K562 (cell line): ENCODE measurements at regions not wholly inside any gene's neighbourhood (a gene's known extent, or its start where the extent isn't known, plus 50 kb on each side); places are given as distances from the start of the nearest gene placed in this dataset.

ENCODE experiments used
- ATAC-seq: fragments of 200-7000 bp; cut with Tn5 transposase; 3 replicates; pipeline ENCODE4 v1.9.1; 2020; ENCODE audit warnings: moderate library complexity
- BruUV-seq: library from RNA; stranded (reverse); fragments of 400-500 nt; replicated peaks from 2 replicates; lab custom pipeline; 2021; lab: Mats Ljungman, UMichigan
- CTCF ChIA-PET: fragments of 300-600 bp; formaldehyde crosslinking; extraction: SDS; loops from one replicate; lab custom pipeline; 2021; ENCODE audit warnings: low intra/inter-chr PET ratio; lab: Yijun Ruan, JAX
- POLR2A ChIA-PET: fragments of 300-600, 350-650 bp; sonication (Branson Sonifier 250); formaldehyde crosslinking; extraction: SDS; loops from one replicate; lab custom pipeline; 2021; ENCODE audit warnings: antibody characterized with exemption, inconsistent platforms; lab: Yijun Ruan, JAX
- DNase-seq, 4 experiments: peaks; one replicate each; pipeline versions ENCODE4 v3.0.0 to v3.0.0-alpha.2; 2011 to 2018; ENCODE audit warnings: low spot score in 3 of 4, mixed read lengths in 3 of 4; ENCODE audit errors: extremely low read depth in 1 of 4
- FAIRE-seq: peaks from 2 replicates; lab custom pipeline; 2011; peaks lifted over from hg19 to GRCh38; lab: Jason Lieb, UNC
- H2AFZ ChIP-seq: 2 replicates; pipeline ENCODE4 v1.6.0; 2011; ENCODE audit warnings: low read depth, low read length, control low read depth, inconsistent platforms
- H3K27ac ChIP-seq: fragments of 200-600 bp; 3 replicates; pipeline ENCODE4 v1.8.0; 2011; ENCODE audit warnings: low read depth, mild to moderate bottlenecking, control low read depth, inconsistent platforms, low read length, moderate library complexity, mixed read lengths; ENCODE audit errors: extremely low read depth
- H3K27me3 ChIP-seq, 2 experiments: fragments of 300-600 bp in 1 of 2; 2 replicates in 1 of 2; 3 replicates in 1 of 2; pipeline versions ENCODE4 v1.6.0 to v1.8.0; 2011; ENCODE audit warnings: inconsistent platforms in 2 of 2, low read length in 2 of 2, mild to moderate bottlenecking in 1 of 2, mixed read lengths in 1 of 2, moderate library complexity in 1 of 2; ENCODE audit not compliant: control insufficient read depth in 2 of 2, insufficient read depth in 2 of 2
- H3K36me3 ChIP-seq: fragments of 300-600 bp; 3 replicates; pipeline ENCODE4 v1.8.0; 2011; ENCODE audit warnings: mild to moderate bottlenecking, low read length, inconsistent platforms; ENCODE audit not compliant: control insufficient read depth, insufficient read depth
- H3K4me1 ChIP-seq, 2 experiments: fragments of 200-600 bp in 1 of 2; replicated peaks in 1 of 2; 2 replicates in 1 of 2; 3 replicates in 1 of 2; pipeline versions ENCODE4 v1.5.1 to v1.8.0; 2011; ENCODE audit warnings: inconsistent platforms in 2 of 2, low read length in 2 of 2, mild to moderate bottlenecking in 1 of 2, mixed read lengths in 1 of 2, moderate library complexity in 1 of 2; ENCODE audit not compliant: control insufficient read depth in 2 of 2, insufficient read depth in 2 of 2
- H3K4me2 ChIP-seq: 2 replicates; pipeline ENCODE4 v1.6.1; 2011; ENCODE audit warnings: low read length, control low read depth, inconsistent platforms, mixed read lengths; ENCODE audit not compliant: insufficient read depth
- H3K4me3 ChIP-seq: fragments of 200-600 bp; sonication (generic), shearing (Covaris generic); 2 replicates; pipeline ENCODE4 v1.5.1; 2016; ENCODE audit warnings: control low read depth, inconsistent platforms
- H3K79me2 ChIP-seq: fragments of 200-600 bp; 3 replicates; pipeline ENCODE4 v1.8.0; 2011; ENCODE audit warnings: low read length, inconsistent platforms; ENCODE audit not compliant: control insufficient read depth, insufficient read depth
- H3K9ac ChIP-seq, 2 experiments: 2 replicates each; pipeline versions ENCODE4 v1.6.0 to v1.6.1; 2011; ENCODE audit warnings: low read depth in 2 of 2, low read length in 2 of 2, control low read depth in 1 of 2, inconsistent platforms in 1 of 2, mild to moderate bottlenecking in 1 of 2, mixed read lengths in 1 of 2; ENCODE audit not compliant: insufficient read depth in 1 of 2
- H3K9me1 ChIP-seq: one replicate; pipeline ENCODE4 v1.6.0; 2011; ENCODE audit warnings: inconsistent platforms, mild to moderate bottlenecking, low read length, moderate library complexity; ENCODE audit not compliant: control insufficient read depth, insufficient read depth
- H3K9me3 ChIP-seq: replicated peaks from 2 replicates; pipeline ENCODE4 v1.5.1; 2011; ENCODE audit warnings: low read depth, low read length, inconsistent platforms; ENCODE audit not compliant: control insufficient read depth, insufficient read depth
- H4K20me1 ChIP-seq: replicated peaks from 2 replicates; pipeline ENCODE4 v1.6.1; 2011; ENCODE audit warnings: low read length, inconsistent platforms, mixed read lengths; ENCODE audit not compliant: control insufficient read depth, insufficient read depth
- CEBPG ChIP-seq, 3 experiments: fragments of 200-800 bp in 1 of 3; sonication (Bioruptor generic) in 1 of 3; sonication (generic) in 1 of 3; formaldehyde crosslinking in 1 of 3; IDR thresholded peaks in 2 of 3; conservative IDR thresholded peaks in 1 of 3; 2 replicates each; pipeline versions ENCODE4 v1.6.1 to v1.8.0; 2016 to 2022; ENCODE audit warnings: missing compliant biosample characterization in 2 of 3, missing genetic modification characterization in 2 of 3, mild to moderate bottlenecking in 1 of 3, missing genetic modification reagents in 1 of 3
- ETV1 ChIP-seq: fragments of 450-650 bp; conservative IDR thresholded peaks from 2 replicates; pipeline ENCODE4 v1.6.1; 2016; ENCODE audit warnings: missing genetic modification characterization, control low read depth, low read depth, missing compliant biosample characterization
- FOSL1 ChIP-seq: fragments of 200-800 bp; sonication (Bioruptor generic); conservative IDR thresholded peaks from 2 replicates; pipeline ENCODE4 v1.6.1; 2016; ENCODE audit warnings: missing genetic modification characterization, missing compliant biosample characterization
- MEIS2 ChIP-seq: fragments of 450-650 bp; IDR thresholded peaks from 2 replicates; pipeline ENCODE4 v1.6.1; 2014; ENCODE audit warnings: mild to moderate bottlenecking; ENCODE audit not compliant: partially characterized antibody
- SMARCC2 ChIP-seq: fragments of 450-650 bp; IDR thresholded peaks from 2 replicates; pipeline ENCODE4 v1.6.1; 2017; ENCODE audit warnings: antibody characterized with exemption, moderate library complexity, mild to moderate bottlenecking, low read depth
- TARDBP ChIP-seq: fragments of 450-650 bp; IDR thresholded peaks from 2 replicates; pipeline ENCODE4 v1.6.1; 2016
- WGBS: fragments of 100-300 bp; shearing (Covaris generic); methylation state at CpG from one replicate; pipeline ENCODE4 v1.1.6; 2016; ENCODE audit warnings: low coverage, mixed read lengths; ENCODE audit not compliant: insufficient coverage; ENCODE audit errors: missing lambda C conversion rate; 5-methylcytosine and 5-hydroxymethylcytosine counted together
- in situ Hi-C: fragments of 300-500 bp; cut with MboI; formaldehyde crosslinking; loops from 4 replicates; pipeline ENCODE4 v1.15.0; 2018; ENCODE audit warnings: inconsistent platforms, mixed read lengths
- intact Hi-C: fragments of 100-400 bp; cut with micrococcal nuclease; formaldehyde crosslinking; loops from 2 replicates; pipeline ENCODE4 v1.14.2; 2022

GRCh38 chr13:109698779-109699178 is 87.6 kb downstream of the IRS2 start:
- H3K27me3 ChIP-seq: no peaks in the 10 kb centered on the region
- no peak overlapping the region for H3K4me3 ChIP-seq
- ATAC-seq (no peak), FAIRE-seq (no peak), DNase-seq (no peak)
- BruUV-seq: no TSS peak
- H3K9me3 ChIP-seq: no peaks in the 10 kb centered on the region
- no peak overlapping the region for H3K27ac ChIP-seq
- peaks cover 7 to 42% of the 10 kb centered on the region in 2 experiments; a peak in 4 of 5 replicates for H3K4me1 ChIP-seq
- peak; percentile 30 for TF ChIP-seq MEIS2
- TF ChIP-seq CEBPG (CRISPR knock-in tag; IDR thresholded peaks at IDR 0.05): no peak
- 0 out of 4 replicates have a peak, but pooled peaks of 1 of the 2 experiments have one; percentile 13 for TF ChIP-seq CEBPG (tag; conservative IDR thresholded peaks at IDR 0.05 in 1 of 2, IDR thresholded peaks at IDR 0.05 in 1 of 2)
- peak; percentile 74 for TF ChIP-seq FOSL1 (tag)
- TF ChIP-seq ETV1: peak; percentile 17; the same call in 1 of the 2 replicates
- TF ChIP-seq TARDBP: no peak
- TF ChIP-seq SMARCC2: no peak
- H3K9me1 ChIP-seq: no peaks in the 10 kb centered on the region
- no peaks in the 10 kb centered on the region for H3K36me3 ChIP-seq
- 9% methylated on average over 1 of the region's 1 CpG for WGBS
- H4K20me1 ChIP-seq: no peaks in the 10 kb centered on the region; the same call in 1 of the 2 replicates
- in situ Hi-C loops (no loop called here), intact Hi-C loops (no loop called here)
- CTCF ChIA-PET: interaction anchor here (0.9 kb wide), 1 partner anchor 9 kb away, joined by 3 read pairs; no protein-coding TSS in a partner anchor
- H2AFZ ChIP-seq: 0 out of 2 replicates have a peak overlapping the region, but pooled peaks have one; percentile 39
- POLR2A ChIA-PET: interaction anchor here (0.8 kb wide), 1 partner anchor 88 kb away, joined by 4 read pairs; the partner anchor contains the start of gene IRS2
- no peak overlapping the region for H3K9ac ChIP-seq
- no peak overlapping the region for H3K4me2 ChIP-seq
- H3K79me2 ChIP-seq: no peaks in the 10 kb centered on the region
